GM12878 (cell line): ENCODE measurements at regions not wholly inside any gene's neighbourhood (a gene's known extent, or its start where the extent isn't known, plus 50 kb on each side); places are given as distances from the start of the nearest gene placed in this dataset.

Experiments
- ATAC-seq: fragments of 200-7000 bp; cut with Tn5 transposase; 3 replicates; pipeline ENCODE4 v1.9.1; 2020; ENCODE audit warnings: mild to moderate bottlenecking, moderate library complexity
- BruUV-seq: library from RNA; stranded (reverse); fragments of 400-500 nt; replicated peaks from 2 replicates; lab custom pipeline; 2021; lab: Mats Ljungman, UMichigan
- CTCF ChIA-PET: fragments of 300-600 bp; sonication (Branson Sonifier 250); formaldehyde crosslinking; extraction: SDS; loops from one replicate; lab custom pipeline; 2021; ENCODE audit warnings: inconsistent platforms; lab: Yijun Ruan, JAX
- POLR2A ChIA-PET: fragments of 350-600 bp; formaldehyde crosslinking; extraction: SDS; loops from one replicate; lab custom pipeline; 2021; ENCODE audit warnings: inconsistent platforms; lab: Charles Lee
- RAD21 ChIA-PET: fragments of 300-600 bp; sonication (Branson Sonifier 250); formaldehyde crosslinking; loops from one replicate; lab custom pipeline; 2023; ENCODE audit warnings: antibody characterized with exemption; ENCODE audit not compliant: unreplicated experiment; lab: Charles Lee
- SMC1A ChIA-PET: fragments of 300-600 bp; sonication (Branson Sonifier 250); formaldehyde crosslinking; loops from one replicate; lab custom pipeline; 2023; ENCODE audit not compliant: unreplicated experiment, uncharacterized antibody; lab: Charles Lee
- DNase-seq: peaks from one replicate; pipeline ENCODE4 v3.0.0-alpha.2; 2011; ENCODE audit warnings: low read depth, low spot score
- FAIRE-seq: peaks from 3 replicates; lab custom pipeline; 2011; peaks lifted over from hg19 to GRCh38; lab: Jason Lieb, UNC
- H2AFZ ChIP-seq: 2 replicates; pipeline ENCODE4 v1.6.0; 2011; ENCODE audit warnings: low read depth, low read length, control low read depth; ENCODE audit not compliant: control insufficient read depth
- H3K27ac ChIP-seq: 2 replicates; pipeline ENCODE4 v1.5.1; 2011; ENCODE audit warnings: control low read depth; ENCODE audit not compliant: control insufficient read depth, insufficient read depth
- H3K27me3 ChIP-seq, 2 experiments: replicated peaks in 1 of 2; 2 replicates each; pipeline versions ENCODE4 v1.6.0 to v1.6.1; 2011; ENCODE audit warnings: low read length in 1 of 2; ENCODE audit not compliant: control insufficient read depth in 2 of 2, insufficient read depth in 2 of 2
- H3K36me3 ChIP-seq, 2 experiments: 2 replicates each; pipeline ENCODE4 v1.5.1; 2011; ENCODE audit warnings: low read length in 1 of 2; ENCODE audit not compliant: control insufficient read depth in 2 of 2, insufficient read depth in 2 of 2
- H3K4me1 ChIP-seq: 2 replicates; pipeline ENCODE4 v1.6.1; 2011; ENCODE audit warnings: mild to moderate bottlenecking, low read length, moderate library complexity, mixed read lengths; ENCODE audit not compliant: control insufficient read depth, insufficient read depth
- H3K4me2 ChIP-seq: 2 replicates; pipeline ENCODE4 v1.6.0; 2011; ENCODE audit warnings: control low read depth; ENCODE audit not compliant: control insufficient read depth, insufficient read depth
- H3K4me3 ChIP-seq: fragments of 200-600 bp; sonication (generic); 2 replicates; pipeline ENCODE4 v1.5.1; 2016
- H3K79me2 ChIP-seq: 2 replicates; pipeline ENCODE4 v1.6.0; 2011; ENCODE audit warnings: low read length; ENCODE audit not compliant: control insufficient read depth, insufficient read depth
- H3K9ac ChIP-seq: 2 replicates; pipeline ENCODE4 v1.8.0; 2011; ENCODE audit warnings: low read length, control low read depth, mixed read lengths; ENCODE audit not compliant: control insufficient read depth, insufficient read depth
- H3K9me3 ChIP-seq: replicated peaks from 3 replicates; pipeline ENCODE4 v1.5.1; 2011; ENCODE audit warnings: mild to moderate bottlenecking, low read length; ENCODE audit not compliant: control insufficient read depth, insufficient read depth
- H4K20me1 ChIP-seq: 2 replicates; pipeline ENCODE4 v1.6.0; 2011; ENCODE audit not compliant: control insufficient read depth, insufficient read depth
- BHLHE40 ChIP-seq, 2 experiments: fragments of 450-650 bp in 1 of 2; IDR thresholded peaks; 2 replicates each; pipeline ENCODE4 v1.6.1; 2011 to 2017; ENCODE audit warnings: low read depth in 2 of 2, borderline replicate concordance in 1 of 2, improper control_type of control experiment in 1 of 2, low read length in 1 of 2, mild to moderate bottlenecking in 1 of 2
- CBFB ChIP-seq: IDR thresholded peaks from 2 replicates; pipeline ENCODE4 v1.6.1; 2016; ENCODE audit warnings: antibody characterized with exemption, low read depth
- ESRRA ChIP-seq: IDR thresholded peaks from 2 replicates; pipeline ENCODE4 v1.6.1; 2012; ENCODE audit warnings: mild to moderate bottlenecking, low read length, improper control_type of control experiment
- GATAD2B ChIP-seq: fragments of 450-650 bp; conservative IDR thresholded peaks from 2 replicates; pipeline ENCODE4 v1.6.1; 2017; ENCODE audit warnings: low read depth, mild to moderate bottlenecking, moderate library complexity
- HDGF ChIP-seq: fragments of 450-650 bp; IDR thresholded peaks from 2 replicates; pipeline ENCODE4 v1.6.1; 2016; ENCODE audit warnings: antibody characterized with exemption
- IKZF2 ChIP-seq, 2 experiments: fragments of 450-650 bp; IDR thresholded peaks; 2 replicates each; pipeline ENCODE4 v1.6.1; 2017; ENCODE audit warnings: mild to moderate bottlenecking in 2 of 2, moderate library complexity in 2 of 2
- KAT2A ChIP-seq: conservative IDR thresholded peaks from 2 replicates; pipeline ENCODE4 v1.6.1; 2011; ENCODE audit warnings: low read depth, low read length; ENCODE audit not compliant: control insufficient read depth
- KLF5 ChIP-seq: fragments of 450-650 bp; IDR thresholded peaks from 2 replicates; pipeline ENCODE4 v1.6.1; 2014; ENCODE audit warnings: mild to moderate bottlenecking; ENCODE audit not compliant: partially characterized antibody
- MXI1 ChIP-seq: fragments of 150-350 bp; IDR thresholded peaks from 2 replicates; pipeline ENCODE4 v1.6.1; 2011; ENCODE audit warnings: low read depth, mild to moderate bottlenecking, inconsistent platforms, low read length, improper control_type of control experiment
- NR2F1 ChIP-seq: fragments of 450-650 bp; conservative IDR thresholded peaks from 2 replicates; pipeline ENCODE4 v1.6.1; 2017; ENCODE audit warnings: mild to moderate bottlenecking
- POLR2A ChIP-seq: IDR thresholded peaks from 2 replicates; pipeline ENCODE4 v1.6.1; 2011; ENCODE audit warnings: low read depth, mild to moderate bottlenecking, low read length
- TARDBP ChIP-seq: IDR thresholded peaks from 2 replicates; pipeline ENCODE4 v1.6.1; 2016; ENCODE audit warnings: borderline replicate concordance
- TCF12 ChIP-seq: IDR thresholded peaks from 2 replicates; pipeline ENCODE4 v1.6.1; 2011; ENCODE audit warnings: low read depth, mild to moderate bottlenecking, low read length
- TCF7 ChIP-seq: IDR thresholded peaks from 2 replicates; pipeline ENCODE4 v1.6.1; 2014; ENCODE audit warnings: antibody characterized with exemption, borderline replicate concordance
- USF1 ChIP-seq: IDR thresholded peaks from 2 replicates; pipeline ENCODE4 v1.6.1; 2011; ENCODE audit warnings: borderline replicate concordance, low read depth, mild to moderate bottlenecking, moderate library complexity, mixed read lengths, low read length; ENCODE audit not compliant: insufficient read depth; ENCODE audit errors: extremely low read length
- ZNF207 ChIP-seq: fragments of 450-650 bp; IDR thresholded peaks from 2 replicates; pipeline ENCODE4 v1.6.1; 2014; ENCODE audit warnings: antibody characterized with exemption, mild to moderate bottlenecking, borderline replicate concordance
- ZNF217 ChIP-seq: fragments of 450-650 bp; IDR thresholded peaks from 2 replicates; pipeline ENCODE4 v1.6.1; 2017; ENCODE audit warnings: antibody characterized with exemption, mild to moderate bottlenecking
- WGBS: methylation state at CpG from one replicate; pipeline ENCODE4 v1.1.6; 2016; ENCODE audit warnings: low lambda C conversion rate; ENCODE audit not compliant: insufficient replicate concordance, insufficient coverage; ENCODE audit errors: missing lambda C conversion rate; 5-methylcytosine and 5-hydroxymethylcytosine counted together
- in situ Hi-C: fragments of 300-500 bp; cut with MboI; formaldehyde crosslinking; loops from 9 replicates; pipeline ENCODE4 v1.14.3; 2018; ENCODE audit warnings: mixed read lengths
- intact Hi-C: fragments of 100-400 bp; cut with micrococcal nuclease; formaldehyde crosslinking; loops from one replicate; pipeline ENCODE4 v1.14.2; 2022; ENCODE audit not compliant: unreplicated experiment
- TF ChIP-seq, protein P1 (sequence below): IDR thresholded peaks from 2 replicates; pipeline ENCODE4 v1.6.1; 2011; ENCODE audit warnings: borderline replicate concordance, low read depth, mild to moderate bottlenecking, moderate library complexity, low read length; ENCODE audit not compliant: insufficient read depth, poor library complexity, severe bottlenecking

GRCh38 chr5:61854531-61854930, 451.5 kb upstream of the KIF2A start:
- no peak for ATAC-seq
- SMC1A ChIA-PET, result no interaction called here
- no peak for TF ChIP-seq MXI1
- no peak for TF ChIP-seq ZNF217
- TF ChIP-seq TCF12, result no peak
- TF ChIP-seq BHLHE40 (IDR thresholded peaks at IDR 0.05; ENCODE audit: borderline replicate concordance in 1 of 2, low read depth in 2 of 2, low read length in 1 of 2), result no peak
- TF ChIP-seq ESRRA, result no peak
- TF ChIP-seq TARDBP, result no peak
- no peak for TF ChIP-seq HDGF
- no peak for TF ChIP-seq NR2F1
- no peak for TF ChIP-seq USF1
- TF ChIP-seq, all 136 proteins: peak for 0
- no peak overlapping the region for H3K4me3 ChIP-seq
- H2AFZ ChIP-seq, result no peak overlapping the region
- ChIA-PET POLR2A (no interaction called here), RAD21 (no interaction called here), CTCF (interaction anchor here (0.5 kb wide), 1 partner anchor 984 kb away, joined by 4 read pairs; no protein-coding TSS in a partner anchor)
- H3K27ac ChIP-seq, result no peak overlapping the region
- H3K36me3 ChIP-seq, result no peaks in the 10 kb centered on the region
- FAIRE-seq (no peak), DNase-seq (no peak)
- no peak overlapping the region for H3K4me2 ChIP-seq
- H3K27me3 ChIP-seq, result no peaks in the 10 kb centered on the region
- no peaks in the 10 kb centered on the region for H3K79me2 ChIP-seq
- BruUV-seq, result no TSS peak
- no peaks in the 10 kb centered on the region for H3K9me3 ChIP-seq
- intact Hi-C loops (no loop called here), in situ Hi-C loops (no loop called here)
- no peaks in the 10 kb centered on the region for H4K20me1 ChIP-seq
- 0% methylated on average over 2 of the region's 2 CpGs for WGBS
- H3K9ac ChIP-seq, result no peak overlapping the region
- H3K4me1 ChIP-seq, result no peaks in the 10 kb centered on the region

GRCh38 chr5:61860978-61861377, 445.0 kb upstream of the KIF2A start:
- ChIA-PET RAD21 (no interaction called here), SMC1A (no interaction called here), POLR2A (no interaction called here), CTCF (no interaction called here)
- H3K79me2 ChIP-seq, result no peaks in the 10 kb centered on the region
- no TSS peak for BruUV-seq
- H3K4me3 ChIP-seq, result no peak overlapping the region
- H3K36me3 ChIP-seq, result no peaks in the 10 kb centered on the region
- 0% methylated on average over 1 of the region's 1 CpG for WGBS
- no peak overlapping the region for H3K4me2 ChIP-seq
- intact Hi-C loops, result no loop called here
- H3K4me1 ChIP-seq, result no peaks in the 10 kb centered on the region
- in situ Hi-C loops, result no loop called here
- H3K27me3 ChIP-seq, result no peaks in the 10 kb centered on the region
- no peak overlapping the region for H3K27ac ChIP-seq
- no peaks in the 10 kb centered on the region for H3K9me3 ChIP-seq
- FAIRE-seq, result no peak
- H3K9ac ChIP-seq, result no peak overlapping the region
- ATAC-seq, result no peak
- no peak for DNase-seq
- H2AFZ ChIP-seq, result no peak overlapping the region
- H4K20me1 ChIP-seq, result no peaks in the 10 kb centered on the region
- TF ChIP-seq, protein P1, sequence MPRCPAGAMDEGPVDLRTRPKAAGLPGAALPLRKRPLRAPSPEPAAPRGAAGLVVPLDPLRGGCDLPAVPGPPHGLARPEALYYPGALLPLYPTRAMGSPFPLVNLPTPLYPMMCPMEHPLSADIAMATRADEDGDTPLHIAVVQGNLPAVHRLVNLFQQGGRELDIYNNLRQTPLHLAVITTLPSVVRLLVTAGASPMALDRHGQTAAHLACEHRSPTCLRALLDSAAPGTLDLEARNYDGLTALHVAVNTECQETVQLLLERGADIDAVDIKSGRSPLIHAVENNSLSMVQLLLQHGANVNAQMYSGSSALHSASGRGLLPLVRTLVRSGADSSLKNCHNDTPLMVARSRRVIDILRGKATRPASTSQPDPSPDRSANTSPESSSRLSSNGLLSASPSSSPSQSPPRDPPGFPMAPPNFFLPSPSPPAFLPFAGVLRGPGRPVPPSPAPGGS, result no peak
- no peak for TF ChIP-seq KAT2A
- no peak for TF ChIP-seq CBFB
- TF ChIP-seq TARDBP, result no peak
- no peak for TF ChIP-seq GATAD2B
- TF ChIP-seq TCF7, result no peak
- TF ChIP-seq KLF5, result no peak
- TF ChIP-seq ZNF207, result no peak
- no peak for TF ChIP-seq IKZF2 (IDR thresholded peaks at IDR 0.05)
- no peak for TF ChIP-seq POLR2A
